ENCODE measurements at regions not wholly inside any gene's neighbourhood (a gene's known extent, or its start where the extent isn't known, plus 50 kb on each side); places are given as distances from the start of the nearest gene placed in this dataset.

DNA sequence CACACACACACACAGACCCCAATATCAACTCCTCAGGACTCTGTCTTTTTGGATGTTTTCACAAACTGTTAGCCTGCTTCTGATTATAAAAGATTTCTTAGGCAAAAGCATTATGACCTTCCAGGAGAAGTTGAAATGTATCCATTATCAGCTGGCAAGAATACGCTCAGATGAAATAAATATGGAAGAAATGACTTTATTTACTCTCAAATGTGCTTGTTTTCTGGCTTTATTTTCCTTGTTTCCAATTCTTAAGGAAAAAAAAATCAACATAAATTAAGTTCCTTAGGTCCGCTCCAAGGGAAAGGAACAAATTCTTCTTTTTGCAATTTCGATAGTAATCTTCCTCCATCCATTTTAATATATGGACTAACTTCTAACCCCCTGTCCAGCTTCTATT, 175.6 kb upstream of the HCCS start (continued):
- TF ChIP-seq TBP (IDR thresholded peaks at IDR 0.05; ENCODE audit: low read depth, low read length) = no peak

DNA sequence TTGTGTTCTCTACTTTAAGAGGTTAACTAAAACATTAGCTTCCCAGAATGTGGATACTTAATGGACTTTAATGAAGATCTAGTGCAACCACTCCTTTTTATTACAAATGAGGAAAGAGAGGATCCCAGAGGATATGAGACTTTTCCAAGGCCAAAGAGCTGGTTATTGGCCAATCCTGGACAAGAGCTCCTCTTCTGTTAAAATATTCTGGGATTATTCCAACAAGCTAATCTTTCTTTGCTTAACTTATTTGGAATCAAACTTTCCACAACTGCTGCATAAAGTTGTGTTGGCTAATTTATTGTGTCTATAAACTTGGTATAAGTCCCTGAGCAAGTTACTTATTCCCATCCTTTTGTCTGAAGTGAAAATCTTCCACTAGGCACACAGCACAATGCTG, 174.2 kb upstream of the HCCS start:
- H3K36me3 ChIP-seq (ENCODE audit: control insufficient read depth in 2 of 4, insufficient read depth in 4 of 4, low read length in 3 of 4) = no peaks in the 10 kb centered on the region
- POLR2A ChIA-PET (ENCODE audit: partially characterized antibody) = no interaction called here
- H2BK12ac ChIP-seq (ENCODE audit: low read depth, low read length) = no peak overlapping the region
- H2AK5ac ChIP-seq (ENCODE audit: low read depth, low read length) = no peak overlapping the region
- no peaks in the 10 kb centered on the region for H3K79me1 ChIP-seq (ENCODE audit: low read depth, low read length)
- no peak overlapping the region for H2BK120ac ChIP-seq (replicated peaks; ENCODE audit: low read depth, low read length)
- no peaks in the 10 kb centered on the region for H3K9me3 ChIP-seq (ENCODE audit: insufficient read depth in 2 of 2, low read depth in 1 of 2, low read length in 1 of 2)
- H3K4me1 ChIP-seq (replicated peaks in 1 of 4; ENCODE audit: control insufficient read depth in 3 of 4, insufficient read depth in 4 of 4, low read length in 3 of 4) = no peaks in the 10 kb centered on the region
- no peak overlapping the region for H2BK5ac ChIP-seq (ENCODE audit: low read depth, low read length)
- H2BK15ac ChIP-seq (ENCODE audit: low read length) = no peak overlapping the region
- no peak overlapping the region for H4K8ac ChIP-seq (ENCODE audit: extremely low read depth, insufficient read depth, low read length)
- no peak overlapping the region for H3K27ac ChIP-seq (ENCODE audit: low read depth, low read length)
- CTCF ChIA-PET (ENCODE audit: partially characterized antibody) = no interaction called here
- no peak overlapping the region for H2AFZ ChIP-seq (ENCODE audit: low read length)
- no peak overlapping the region for H3K14ac ChIP-seq (ENCODE audit: insufficient read length)
- FAIRE-seq (no peak), DNase-seq (ENCODE audit: low read depth in 1 of 2, low spot score in 2 of 2) (no peak)
- H3K56ac ChIP-seq (replicated peaks; ENCODE audit: insufficient read length, low read depth, low read length) = no peak overlapping the region
- H4K5ac ChIP-seq (ENCODE audit: insufficient read length, low read depth, low read length) = no peak overlapping the region
- H4K91ac ChIP-seq (replicated peaks; ENCODE audit: insufficient read length, low read length) = no peak overlapping the region
- no peak overlapping the region for H3K4ac ChIP-seq (replicated peaks; ENCODE audit: insufficient read length, low read depth, low read length)
- H3K18ac ChIP-seq (ENCODE audit: extremely low read depth, low read length) = no peak overlapping the region
- H3K23ac ChIP-seq (ENCODE audit: insufficient read length) = no peak overlapping the region
- no peak for TF ChIP-seq PHF8 (conservative IDR thresholded peaks at IDR 0.05; ENCODE audit: low read depth, low read length)
- TF ChIP-seq GTF2F1 (IDR thresholded peaks at IDR 0.05; ENCODE audit: borderline replicate concordance, low read depth, low read length) = no peak
- TF ChIP-seq KDM1A (IDR thresholded peaks at IDR 0.05; ENCODE audit: borderline replicate concordance, low read length) = no peak
- H4K20me1 ChIP-seq (replicated peaks in 1 of 2; ENCODE audit: control insufficient read depth in 1 of 2, insufficient read depth in 2 of 2, low read length in 2 of 2) = no peaks in the 10 kb centered on the region
- no peak overlapping the region for H3K4me3 ChIP-seq (ENCODE audit: extremely low read depth in 1 of 4, insufficient read depth in 2 of 4, low read depth in 3 of 4, low read length in 4 of 4)
- no peaks in the 10 kb centered on the region for H3K79me2 ChIP-seq (ENCODE audit: control insufficient read depth in 1 of 2, insufficient read depth in 2 of 2, low read length in 2 of 2)
- no peak overlapping the region for H3K9ac ChIP-seq (replicated peaks in 1 of 4; ENCODE audit: extremely low read depth in 1 of 4, low read depth in 3 of 4, low read length in 3 of 4)
- no peaks in the 10 kb centered on the region for H3K27me3 ChIP-seq (replicated peaks in 1 of 4; ENCODE audit: control insufficient read depth in 3 of 4, extremely low read depth in 1 of 4, insufficient read depth in 3 of 4, low read length in 3 of 4)
- H2BK20ac ChIP-seq (ENCODE audit: low read length) = no peak overlapping the region
- H3K23me2 ChIP-seq (ENCODE audit: low read depth, low read length) = no peaks in the 10 kb centered on the region
- no peak overlapping the region for H3K4me2 ChIP-seq (ENCODE audit: insufficient read depth in 1 of 2, low read depth in 2 of 2, low read length in 2 of 2)
